SW 1271 (cell line): ENCODE measurements at regions not wholly inside any gene's neighbourhood (a gene's known extent, or its start where the extent isn't known, plus 50 kb on each side); places are given as distances from the start of the nearest gene placed in this dataset.

Experiments used
- DNase-seq, 2 experiments: peaks; one replicate each; lab custom pipeline; 2025; lab: John Stamatoyannopoulos, UW

DNA sequence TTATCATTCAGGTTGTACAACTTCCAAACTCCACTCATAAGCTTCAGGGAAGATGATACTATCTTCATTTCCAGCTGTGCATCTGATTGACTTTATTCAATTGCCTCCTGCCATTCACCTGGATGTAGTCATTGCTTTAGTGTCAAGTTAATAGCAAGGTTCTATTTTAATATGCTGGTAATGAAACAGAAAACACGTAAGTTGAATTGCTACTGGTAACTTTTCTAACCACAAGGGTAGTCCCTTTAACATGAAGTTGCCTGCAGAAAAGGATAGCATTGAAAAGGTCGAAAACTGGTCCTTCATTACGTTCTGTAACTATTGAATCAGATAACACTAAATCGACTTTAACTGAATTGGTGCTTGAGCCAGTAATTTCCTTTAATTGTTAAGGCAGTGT is 459.4 kb upstream of the CDH6 start:
- DNase-seq: no peak

DNA sequence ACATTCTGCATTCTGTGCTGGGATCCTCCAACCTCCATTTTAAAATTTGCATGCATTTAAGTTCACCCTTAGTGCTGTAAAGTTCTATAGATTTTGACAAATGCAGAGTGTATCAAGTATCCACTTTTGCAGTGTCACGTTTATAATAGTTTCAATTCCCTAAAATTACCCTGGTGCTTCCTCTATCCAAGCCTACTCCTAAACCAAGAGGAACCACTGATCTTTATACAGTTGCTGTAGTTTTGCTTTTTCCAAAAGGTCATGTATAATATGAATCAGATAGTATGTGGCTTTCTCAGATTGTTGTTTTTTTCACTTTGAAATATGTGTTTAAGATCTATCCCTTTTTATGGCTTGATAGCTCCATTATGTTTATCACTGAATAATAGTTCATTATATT is 468.4 kb upstream of the CDH6 start:
- DNase-seq: no peak

DNA sequence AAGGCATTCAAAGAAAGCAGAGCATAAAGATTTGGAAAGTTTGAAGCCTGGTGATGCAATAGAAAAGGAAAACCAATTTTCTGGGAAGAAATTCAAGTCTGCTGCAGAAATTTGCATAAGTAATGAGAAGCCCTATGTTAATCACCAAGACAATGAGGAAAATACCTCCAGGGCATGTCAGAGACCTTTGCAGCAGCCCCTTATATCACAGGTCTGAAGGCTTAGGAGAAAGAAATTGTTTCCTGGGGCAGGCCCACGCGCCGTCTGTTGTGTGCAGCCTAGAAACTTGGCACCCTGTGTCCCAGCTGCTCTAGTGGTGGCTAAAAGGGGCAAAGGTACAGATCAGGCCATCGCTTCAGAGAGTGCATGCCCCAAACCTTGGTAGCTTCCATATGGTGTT is 495.3 kb upstream of the CDH6 start:
- DNase-seq: no peak

DNA sequence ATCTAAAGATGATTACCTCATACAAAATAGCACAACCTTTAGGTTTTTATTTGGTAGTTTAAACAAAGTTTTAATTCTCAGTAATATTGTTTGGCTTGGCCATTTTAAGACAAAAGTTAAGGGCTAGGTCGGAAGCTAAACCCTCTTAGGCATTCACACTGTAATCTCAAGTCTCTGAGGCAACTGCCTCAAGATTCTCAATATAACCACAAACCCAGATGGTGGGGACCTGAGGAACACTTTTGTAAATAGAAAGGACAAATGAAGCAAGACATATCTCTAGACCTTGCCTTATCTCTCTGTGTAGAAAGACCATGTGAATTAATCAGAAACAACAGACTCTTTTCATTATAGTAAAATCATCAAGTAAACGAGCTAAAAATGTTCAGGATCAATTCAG is 500.2 kb upstream of the CDH6 start:
- DNase-seq: no peak

DNA sequence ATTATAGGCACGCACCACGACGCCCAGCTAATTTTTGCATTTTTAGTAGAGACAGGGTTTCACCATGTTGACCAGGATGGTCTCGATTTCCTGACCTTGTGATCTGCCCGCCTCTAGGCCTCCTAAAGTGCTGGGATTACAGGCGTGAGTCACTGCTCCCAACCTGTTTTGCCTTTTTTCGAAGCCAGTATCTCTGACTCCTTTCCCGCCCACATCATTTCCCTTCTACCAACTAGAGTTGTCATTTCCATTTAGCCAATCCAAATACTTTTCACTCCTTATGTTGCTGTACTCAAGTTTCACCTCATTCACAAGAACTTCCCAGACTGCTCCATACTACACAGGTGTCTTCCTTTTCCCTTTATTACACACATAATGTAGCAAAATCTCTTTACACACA is 502.6 kb upstream of the CDH6 start:
- DNase-seq: no peak

DNA sequence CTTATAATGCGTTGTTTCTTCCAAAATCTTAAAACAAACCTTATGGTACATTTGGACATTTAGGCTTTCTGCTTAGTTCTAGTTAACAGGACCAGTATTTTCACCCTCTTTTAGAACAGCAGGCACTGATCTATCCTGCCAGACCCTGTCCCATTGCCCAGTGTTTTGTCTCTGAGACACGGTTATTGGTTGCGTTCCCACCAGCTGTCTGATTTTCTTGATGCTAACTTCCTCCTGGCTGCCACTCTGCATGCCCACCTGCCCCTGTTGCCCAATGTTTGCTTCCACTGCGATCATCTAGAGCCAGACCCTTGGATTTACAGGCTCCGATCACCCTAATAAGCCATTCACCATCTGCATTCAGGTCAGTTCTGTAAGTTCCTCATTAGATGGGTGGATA is 506.0 kb upstream of the CDH6 start:
- DNase-seq: no peak

DNA sequence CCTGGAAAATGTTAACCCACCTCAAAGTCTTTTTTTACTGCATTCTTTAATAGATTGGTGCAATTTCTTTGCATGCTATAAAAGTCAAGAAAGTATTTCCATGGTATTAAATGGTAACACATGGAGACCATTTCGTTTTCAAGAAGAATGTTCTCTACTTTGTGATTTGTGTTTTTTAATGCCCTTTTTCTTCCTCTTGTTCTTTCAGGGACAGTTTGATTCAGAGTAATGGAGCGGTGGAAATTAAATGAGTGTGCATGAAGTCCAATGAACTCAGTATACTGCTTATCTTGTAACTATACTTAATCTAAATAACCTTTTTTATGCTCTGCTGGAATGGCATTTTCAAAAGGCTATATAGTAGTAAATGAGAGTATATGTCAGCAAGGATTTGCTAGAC is 507.0 kb upstream of the CDH6 start:
- DNase-seq: no peak

DNA sequence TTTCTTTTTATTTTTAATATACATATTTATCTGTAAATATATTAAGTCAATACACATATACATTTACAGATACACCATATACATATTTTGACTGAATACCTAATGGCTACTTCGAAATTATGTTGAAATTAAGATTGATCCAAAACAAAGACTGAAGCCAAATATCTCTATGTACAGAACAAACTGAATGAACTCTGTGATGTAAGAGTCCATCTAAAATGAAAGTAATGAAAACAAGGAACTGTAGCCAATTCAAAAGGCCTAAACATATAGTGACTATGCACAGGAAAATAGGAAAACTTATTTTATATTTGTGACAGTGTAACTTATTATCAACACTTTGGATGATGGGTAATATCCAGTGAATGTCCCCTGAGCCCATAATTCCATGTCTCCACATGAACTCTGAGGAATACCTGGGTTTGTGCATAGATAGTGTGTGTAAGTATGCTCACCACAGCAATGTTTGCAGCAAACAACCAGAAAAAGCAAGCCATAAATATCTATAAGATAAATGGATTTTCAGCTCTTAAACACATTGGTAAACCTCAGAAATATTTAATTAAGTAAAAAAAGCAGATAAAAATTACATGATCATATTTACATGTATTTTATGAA is 517.2 kb upstream of the CDH6 start:
- no peak for DNase-seq

DNA sequence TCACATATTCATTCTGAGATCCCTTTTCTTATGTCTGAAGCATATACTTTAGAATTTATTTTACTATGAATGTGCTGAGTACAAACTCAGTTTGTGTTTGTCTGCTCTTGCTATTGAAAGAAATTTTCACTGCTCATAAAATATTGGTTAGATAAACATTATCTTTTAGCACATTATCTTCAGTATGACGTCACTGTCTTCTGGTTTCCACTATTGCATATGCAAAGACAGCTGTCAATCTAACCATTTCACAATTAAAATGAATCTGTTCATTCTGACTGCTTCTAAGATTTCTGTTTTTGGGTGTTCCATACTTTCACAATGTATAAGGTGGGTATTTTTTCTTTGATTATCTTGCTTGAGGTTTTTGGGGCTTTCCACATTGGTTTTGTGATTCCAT is 526.2 kb upstream of the CDH6 start:
- no peak for DNase-seq

DNA sequence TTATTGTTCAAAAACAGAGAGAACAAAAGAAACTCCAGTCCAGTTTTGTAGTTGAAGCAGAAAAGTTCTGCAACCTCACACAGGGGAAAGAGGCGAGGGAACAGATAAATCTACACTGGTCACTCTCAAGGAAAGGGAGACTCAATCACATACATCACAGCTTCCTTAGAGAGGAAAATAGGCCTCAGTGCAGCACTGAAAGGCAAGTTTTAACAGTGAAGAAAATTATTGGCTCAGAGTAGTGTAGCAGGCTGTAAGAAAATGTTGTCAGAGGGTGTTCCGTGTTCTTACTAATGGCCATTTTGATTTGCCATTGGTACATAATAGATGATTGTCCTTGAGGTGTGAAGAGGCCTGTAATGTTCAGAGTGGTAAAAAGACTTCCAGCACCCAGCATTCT is 530.0 kb upstream of the CDH6 start:
- DNase-seq: no peak

DNA sequence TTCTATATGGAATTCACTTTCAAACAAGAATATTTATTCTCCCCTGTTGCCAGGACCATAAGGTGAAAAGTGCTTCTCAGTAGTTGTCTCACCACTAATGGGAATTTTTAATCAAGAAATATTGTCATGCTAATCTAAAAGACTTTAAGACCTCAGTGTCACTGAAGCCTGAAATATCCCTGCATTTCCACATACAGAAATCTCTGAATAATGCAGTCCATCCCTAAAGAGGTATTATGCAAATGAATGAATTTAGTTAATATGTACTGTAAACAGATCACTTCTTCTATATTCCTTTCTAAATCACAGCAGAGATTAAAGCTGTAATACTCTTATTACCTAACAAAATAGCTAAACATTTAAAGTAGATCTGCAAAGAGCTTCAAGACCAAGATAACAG is 531.1 kb upstream of the CDH6 start:
- DNase-seq: no peak

DNA sequence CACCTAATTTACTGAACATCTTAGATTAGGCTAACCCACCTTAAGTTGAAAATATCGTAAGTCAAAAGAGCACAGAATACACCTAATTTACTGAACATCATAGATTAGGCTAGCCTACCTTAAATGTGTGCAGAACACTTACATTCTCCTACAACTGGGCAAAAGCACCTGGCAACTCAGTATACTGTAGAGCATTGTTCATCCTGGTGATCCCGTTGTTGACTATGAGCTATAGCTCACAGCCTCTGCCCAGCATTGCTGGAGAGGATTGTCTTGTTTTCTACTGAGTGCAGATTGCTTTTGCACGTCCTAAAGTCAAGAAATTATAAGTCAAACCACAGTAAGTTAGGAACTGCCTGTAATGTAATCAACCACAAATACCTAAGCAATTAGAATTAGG is 531.8 kb upstream of the CDH6 start:
- DNase-seq: no peak

DNA sequence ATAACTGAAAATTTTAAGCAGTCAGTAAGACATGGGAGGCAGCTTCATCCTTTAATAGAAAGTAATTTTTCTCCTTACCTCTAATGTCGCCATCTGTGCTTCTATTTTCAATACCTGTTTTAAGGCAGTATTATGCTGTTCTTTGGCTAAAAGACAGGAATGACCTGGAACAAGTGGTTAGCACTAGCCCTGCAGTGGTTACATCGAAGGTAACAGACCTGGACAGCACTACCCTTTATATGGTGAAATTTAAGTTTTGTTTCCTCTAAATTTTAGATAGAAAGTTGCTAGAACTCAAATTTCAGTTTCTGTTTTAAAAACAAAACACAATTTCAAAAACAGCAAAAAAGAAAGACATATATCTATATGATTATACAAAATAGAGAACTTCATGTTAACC is 534.1 kb upstream of the CDH6 start:
- no peak for DNase-seq

DNA sequence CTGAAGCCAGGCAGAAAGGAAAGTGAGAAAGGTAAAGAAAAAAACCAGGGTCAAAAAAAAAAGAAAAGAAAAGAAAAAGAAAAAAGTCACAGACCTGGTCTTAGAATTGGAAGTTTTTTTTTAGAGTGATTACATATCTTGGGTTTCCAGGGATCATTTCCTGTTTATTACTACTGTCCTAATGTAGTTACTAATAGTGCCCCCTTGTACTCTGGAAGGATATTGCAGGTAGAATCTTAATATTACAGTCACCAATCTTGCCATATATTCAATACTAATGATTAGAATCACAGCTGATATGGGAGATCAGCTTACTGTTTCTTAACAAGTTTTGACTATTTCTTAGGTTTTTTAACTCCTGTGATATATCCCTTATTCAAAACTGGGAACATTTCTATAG is 543.2 kb upstream of the CDH6 start:
- DNase-seq: no peak

DNA sequence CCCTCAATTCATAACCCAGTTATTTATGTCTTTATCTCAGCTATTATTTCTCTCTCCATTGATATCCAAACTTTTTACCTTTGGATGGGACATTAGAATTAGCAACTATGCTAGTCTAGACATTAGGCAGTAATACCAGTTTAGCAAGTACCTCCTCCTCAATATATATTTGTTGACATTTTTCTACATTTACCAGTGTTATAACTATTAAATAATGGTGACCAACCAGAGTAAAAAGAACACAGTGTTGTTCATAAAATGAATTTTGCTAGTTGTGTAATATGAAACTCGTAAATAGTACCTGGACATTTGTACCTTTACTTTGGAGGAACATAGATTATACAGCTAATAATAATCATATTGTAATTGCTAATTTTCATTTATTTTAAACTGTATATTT is 554.6 kb upstream of the CDH6 start:
- DNase-seq: no peak

DNA sequence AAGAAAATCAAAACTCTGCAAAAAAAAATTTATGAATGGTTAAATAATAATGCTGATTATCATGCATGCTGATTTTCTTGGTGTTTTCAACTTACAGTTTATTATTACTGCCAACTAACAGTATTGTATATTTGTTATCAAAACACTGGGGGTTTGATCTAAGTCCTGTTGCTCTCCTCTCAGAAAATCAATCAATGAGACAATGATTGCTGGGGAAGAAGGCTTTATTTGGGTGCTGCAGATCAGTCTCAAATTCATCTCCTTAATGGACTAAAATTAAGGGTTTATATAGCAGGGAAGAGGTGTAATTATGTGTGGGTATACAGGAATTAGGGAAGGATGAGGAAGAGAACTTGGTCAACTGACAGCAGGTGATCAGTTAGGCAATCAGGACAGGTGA is 565.5 kb upstream of the CDH6 start:
- DNase-seq: no peak

DNA sequence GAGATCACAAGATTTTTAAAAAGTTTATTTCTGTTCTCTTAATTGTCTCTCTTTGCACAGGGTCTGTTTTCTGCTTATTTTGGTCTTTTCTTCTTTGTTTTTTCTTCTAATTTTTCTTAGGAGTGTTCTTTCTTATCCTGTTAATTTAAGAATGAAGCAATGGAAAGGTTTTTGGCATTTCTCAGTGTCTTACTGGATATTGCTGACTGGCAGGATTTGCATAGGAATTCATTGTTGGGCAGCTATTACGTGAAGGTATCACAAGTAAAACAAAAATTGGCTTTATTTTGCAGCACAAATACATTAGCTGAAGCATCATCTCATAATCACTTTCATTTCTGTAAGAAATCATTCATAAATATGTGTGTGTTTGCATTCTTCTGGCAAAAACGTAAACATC is 566.9 kb upstream of the CDH6 start:
- DNase-seq: no peak

DNA sequence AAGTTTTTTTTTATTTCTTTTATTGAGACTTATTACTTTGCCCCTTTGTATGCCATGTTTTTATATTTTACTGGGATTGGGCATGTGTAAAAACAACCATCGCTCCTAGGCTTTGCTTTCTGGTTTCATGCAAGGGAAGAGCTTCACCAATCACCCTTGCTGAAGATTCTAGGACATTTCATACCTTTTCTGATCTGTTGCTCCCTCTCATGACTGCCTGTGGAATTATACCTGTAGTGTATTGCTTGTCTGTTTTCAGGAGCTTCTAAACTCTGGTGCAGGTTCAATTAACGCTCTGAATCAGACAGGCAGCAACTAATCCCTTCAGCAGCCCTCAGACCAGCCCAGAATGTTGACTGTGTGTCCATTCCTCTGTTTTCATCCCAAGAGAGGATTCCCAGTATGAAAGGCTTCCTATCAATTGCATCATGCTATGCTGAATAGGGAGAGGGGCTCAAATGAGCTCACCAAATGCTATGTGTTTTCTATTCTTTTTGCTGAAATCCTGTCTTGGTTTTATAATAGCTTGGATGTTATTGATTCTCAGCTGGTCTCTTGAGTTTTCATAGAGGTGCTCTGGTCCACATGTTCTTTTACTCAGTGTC is 572.9 kb upstream of the CDH6 start:
- no peak for DNase-seq

DNA sequence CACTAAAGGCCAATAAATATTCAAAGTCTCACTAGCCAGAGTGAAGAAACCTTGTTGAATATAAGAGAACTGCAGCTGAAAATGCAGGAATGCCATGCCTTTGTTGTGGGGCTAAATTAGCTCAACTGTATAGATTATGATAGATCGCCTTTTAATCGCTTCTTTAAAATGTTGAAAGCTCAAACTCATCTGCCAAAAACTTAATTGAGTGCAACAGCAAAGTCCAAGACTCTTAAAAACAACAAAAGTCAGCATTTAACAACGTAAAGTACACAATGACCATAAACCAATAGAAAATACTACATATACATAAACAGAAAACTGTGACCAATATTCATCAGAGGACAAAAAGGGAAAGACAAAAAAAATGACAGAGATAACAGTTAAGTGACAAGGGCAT is 585.0 kb upstream of the CDH6 start:
- DNase-seq: no peak

DNA sequence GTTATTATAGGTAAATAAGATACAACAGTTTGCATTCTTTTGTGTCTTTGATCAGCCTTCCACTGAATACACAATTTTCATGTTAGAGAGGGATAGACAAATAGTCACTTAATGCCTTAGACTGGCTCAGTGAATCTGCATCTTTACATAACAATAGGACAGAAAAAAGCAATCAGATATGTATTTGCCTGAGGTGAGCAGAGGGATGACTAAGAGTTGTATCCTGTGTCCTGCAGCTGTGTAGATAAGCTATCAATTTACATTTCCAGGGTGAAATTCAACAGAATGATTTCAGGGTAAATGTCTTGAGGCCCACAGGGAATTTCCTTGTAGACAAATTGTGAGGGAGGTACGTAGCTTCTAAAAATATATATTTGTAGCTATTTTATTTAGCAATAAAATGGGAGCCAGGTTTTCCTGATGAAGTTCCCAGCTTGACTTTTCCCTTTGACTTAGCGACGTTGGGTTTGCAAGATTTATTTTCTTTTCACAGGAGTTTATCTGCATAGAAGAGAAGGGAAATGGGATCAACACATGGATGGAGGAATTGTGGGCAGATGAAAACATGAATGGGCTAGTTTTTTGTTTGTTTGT is 586.1 kb upstream of the CDH6 start:
- no peak for DNase-seq

DNA sequence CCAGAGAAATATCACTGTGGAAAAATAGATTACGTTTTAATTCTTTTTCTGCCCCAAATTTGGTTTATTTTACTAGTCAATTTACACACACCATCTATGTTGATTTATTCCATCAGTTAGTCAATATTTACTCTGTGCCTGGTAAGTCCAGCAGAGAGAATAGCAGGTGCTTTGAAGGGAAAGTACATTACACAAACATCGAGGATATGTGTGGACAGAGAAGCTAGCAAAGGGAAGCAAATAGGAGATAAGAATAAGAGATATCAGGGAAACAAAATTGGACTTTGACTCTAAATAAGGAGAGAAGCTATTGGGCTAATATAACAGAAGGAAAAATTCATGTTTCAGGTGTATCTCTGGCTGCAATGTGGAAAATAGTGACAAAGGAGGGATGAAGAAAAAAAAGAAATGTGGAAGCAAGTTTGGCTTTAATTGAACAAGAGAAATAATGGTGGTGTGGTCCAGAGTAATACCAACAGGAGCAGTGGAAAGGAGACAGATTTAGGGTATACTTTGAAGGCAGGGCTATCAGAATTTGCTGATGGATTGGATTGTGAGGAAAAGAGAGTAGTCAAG is 587.7 kb upstream of the CDH6 start:
- no peak for DNase-seq

DNA sequence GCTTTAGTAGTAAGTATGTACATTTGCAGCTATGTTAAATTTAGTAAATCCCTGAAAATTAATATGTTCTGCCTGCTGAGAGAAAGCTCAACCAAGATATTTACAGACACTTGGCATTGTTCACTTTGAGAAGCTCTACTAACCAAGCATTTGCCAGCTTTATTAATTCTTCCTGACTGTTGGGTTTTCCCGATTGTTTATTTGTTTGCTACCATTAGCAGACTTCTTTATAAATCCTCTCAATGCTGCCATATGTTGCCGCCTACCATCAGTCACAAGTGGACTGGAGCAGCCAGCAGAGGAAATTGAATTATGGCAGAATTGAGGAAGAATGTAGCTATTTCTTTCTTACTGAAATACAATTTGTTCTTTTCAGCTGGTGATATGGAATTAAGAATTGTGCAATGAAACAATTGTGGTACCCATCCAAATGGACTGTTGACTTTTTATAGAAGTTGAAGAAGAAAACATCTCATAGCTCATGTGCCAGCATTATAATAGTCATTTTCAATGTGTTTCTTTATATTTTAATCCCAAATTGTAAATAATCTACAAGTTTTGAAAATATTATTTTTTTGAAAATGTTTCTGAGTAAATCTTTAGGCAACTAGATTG is 588.7 kb upstream of the CDH6 start:
- DNase-seq: no peak

DNA sequence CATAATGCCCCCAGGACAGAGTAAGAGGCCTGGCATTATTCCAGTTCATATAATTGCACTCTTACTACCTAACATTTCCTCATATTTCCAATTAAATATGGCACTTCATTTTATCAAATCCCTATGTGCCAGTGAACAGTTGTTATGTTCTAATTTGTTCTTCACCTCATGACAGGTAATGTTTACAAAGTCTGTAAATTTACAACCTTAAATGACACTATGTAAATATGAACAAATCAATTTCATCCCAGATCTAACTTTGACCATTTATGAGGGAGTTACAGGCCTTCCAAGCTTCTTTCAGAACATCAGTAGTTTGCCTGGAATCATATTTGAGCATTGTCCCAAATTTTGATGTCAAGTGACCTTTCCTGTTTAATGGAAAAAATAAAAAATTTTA is 592.6 kb upstream of the CDH6 start:
- DNase-seq: no peak
